Right lobe of liver (tissue), 6 donors: ENCODE measurements at regions not wholly inside any gene's neighbourhood (a gene's known extent, or its start where the extent isn't known, plus 50 kb on each side); places are given as distances from the start of the nearest gene placed in this dataset.

Experiments used
- ATAC-seq, 4 donors: fragments of 200-7000 bp; cut with Tn5 transposase; one replicate each; pipeline ENCODE4 v1.9.1; 2020; ENCODE audit warnings: mild to moderate bottlenecking in 4 of 4, moderate library complexity in 4 of 4
- DNase-seq, 3 donors: peaks; one replicate each; pipeline ENCODE4 v3.0.0-alpha.2; 2020
- H3K27ac ChIP-seq, 3 donors: fragments of 200-600 bp; one replicate each; pipeline ENCODE4 v1.8.0; 2022
- H3K27me3 ChIP-seq, 2 donors: fragments of 200-600 bp; one replicate each; pipeline ENCODE4 v1.8.0; 2022
- H3K36me3 ChIP-seq, 4 donors: fragments of 200-600 bp; sonication (generic) in 1 of 4; one replicate each; pipeline versions ENCODE4 v1.5.1 to v1.8.0; 2017 to 2022; ENCODE audit warnings: control low read depth in 1 of 4
- H3K4me1 ChIP-seq, 4 donors: fragments of 200-600 bp; sonication (generic) in 1 of 4; one replicate each; pipeline versions ENCODE4 v1.5.1 to v1.8.0; 2017 to 2022; ENCODE audit warnings: control low read depth in 1 of 4
- H3K4me3 ChIP-seq, 3 donors: fragments of 200-600 bp; one replicate each; pipeline ENCODE4 v1.8.0; 2022
- H3K9me3 ChIP-seq, 4 donors: fragments of 200-600 bp; sonication (generic) in 1 of 4; one replicate each; pipeline versions ENCODE4 v1.5.1 to v1.8.0; 2017 to 2022; ENCODE audit warnings: control low read depth in 1 of 4
- CTCF ChIP-seq, 4 donors: fragments of 200-600 bp in 3 of 4; fragments of 450-650 bp in 1 of 4; IDR thresholded peaks; one replicate each; pipeline versions ENCODE4 v1.5.1 to v1.8.0; 2016 to 2022; ENCODE audit warnings: antibody characterized with exemption in 4 of 4, mild to moderate bottlenecking in 2 of 4
- POLR2A ChIP-seq: fragments of 450-650 bp; IDR thresholded peaks from one replicate; pipeline ENCODE4 v1.6.1; 2017; ENCODE audit warnings: antibody characterized with exemption, mild to moderate bottlenecking
- WGBS: methylation state at CpG from one replicate; pipeline ENCODE4 v1.1.6; 2018; ENCODE audit warnings: low coverage, low lambda C conversion rate; ENCODE audit not compliant: insufficient coverage; ENCODE audit errors: missing lambda C conversion rate; 5-methylcytosine and 5-hydroxymethylcytosine counted together
- intact Hi-C, 2 donors: fragments of 100-400 bp; cut with DNase I; formaldehyde crosslinking; loops; one replicate each; pipeline versions ENCODE4 v1.11.2 to v1.14.1; 2022
- donor health status: DM: no; HTN: yes; CAD: no.
- donor health status: DM: no; HTN: no; CAD: no.
- donor health status: DM: no; HTN: no; CAD: no.
- donor health status: DM: no; HTN: yes; CAD: no.
- donor health status: DM: no; HTN: yes; CAD: no.

- 67% methylated on average over 1 of the region's 3 CpGs for WGBS
- no peaks in the 10 kb centered on the region for H3K9me3 ChIP-seq
- ATAC-seq (peak; percentile 66 to 82 (median 74)), DNase-seq (no peak)
- H3K4me3 ChIP-seq = no peak overlapping the region
- TF ChIP-seq CTCF (IDR thresholded peaks at IDR 0.05) (no peak), POLR2A (no peak)
- no peaks in the 10 kb centered on the region for H3K27me3 ChIP-seq
- H3K36me3 ChIP-seq = no peaks in the 10 kb centered on the region
- H3K4me1 ChIP-seq = peaks cover 0 to 6% (median 2%) of the 10 kb centered on the region in 4 donors
- intact Hi-C loops = no loop called here
- peak overlapping the region in 1 of 3 donors; percentile 8 for H3K27ac ChIP-seq
Measured at GRCh38 chr6:6717953-6718352, 129.4 kb downstream of the LY86 start.

GRCh38 chr6:6721606-6722005 is 133.1 kb downstream of the LY86 start:
- ATAC-seq = no peak
- no peaks in the 10 kb centered on the region for H3K27me3 ChIP-seq
- intact Hi-C loops = no loop called here
- no peak for DNase-seq
- H3K4me1 ChIP-seq = peaks cover 0 to 25% (median 11%) of the 10 kb centered on the region in 4 donors
- H3K36me3 ChIP-seq = no peaks in the 10 kb centered on the region
- no peak for TF ChIP-seq POLR2A
- TF ChIP-seq CTCF (IDR thresholded peaks at IDR 0.05) = no peak
- 37% methylated on average over 2 of the region's 2 CpGs for whole genome bisulfite sequencing
- H3K4me3 ChIP-seq = no peak overlapping the region
- H3K9me3 ChIP-seq = no peaks in the 10 kb centered on the region
- H3K27ac ChIP-seq = no peak overlapping the region

DNA sequence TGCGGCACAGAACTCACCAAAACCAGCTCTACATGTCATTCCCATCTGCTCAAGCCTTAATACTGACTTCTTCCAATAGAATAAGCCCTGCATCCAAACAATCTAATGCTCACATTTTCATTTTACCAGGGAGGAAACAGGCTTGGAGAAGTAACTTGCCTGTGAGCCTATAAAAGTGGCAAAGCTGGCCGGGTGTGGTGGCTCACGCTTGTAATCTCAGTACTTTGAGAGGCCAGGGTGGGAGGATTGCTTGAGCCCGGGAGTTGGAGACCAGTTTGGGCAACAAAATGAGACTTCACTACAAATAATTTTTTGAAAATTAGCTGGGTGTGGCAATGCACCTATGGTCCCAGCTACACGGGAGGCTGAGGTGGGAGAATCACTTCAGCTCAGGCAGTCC is 133.7 kb downstream of the LY86 start:
- no peaks in the 10 kb centered on the region for H3K9me3 ChIP-seq
- TF ChIP-seq CTCF (IDR thresholded peaks at IDR 0.05) (no peak), POLR2A (no peak)
- H3K4me3 ChIP-seq = no peak overlapping the region
- peaks cover 0 to 25% (median 11%) of the 10 kb centered on the region in 4 donors for H3K4me1 ChIP-seq
- DNase-seq (no peak), ATAC-seq (no peak)
- intact Hi-C loops = no loop called here
- H3K36me3 ChIP-seq = no peaks in the 10 kb centered on the region
- no peak overlapping the region for H3K27ac ChIP-seq
- no peaks in the 10 kb centered on the region for H3K27me3 ChIP-seq
- WGBS = 91% methylated on average over 5 of the region's 5 CpGs

GRCh38 chr6:6723361-6723760 is 134.8 kb downstream of the LY86 start:
- WGBS = no CpG with 5 or more reads among the region's 1 CpG
- H3K9me3 ChIP-seq = no peaks in the 10 kb centered on the region
- no peak for DNase-seq
- no peaks in the 10 kb centered on the region for H3K36me3 ChIP-seq
- H3K4me3 ChIP-seq = no peak overlapping the region
- H3K4me1 ChIP-seq = peaks cover 0 to 25% (median 11%) of the 10 kb centered on the region in 4 donors
- peak overlapping the region; percentile 93 to 97 (median 97) for H3K27ac ChIP-seq
- TF ChIP-seq CTCF (IDR thresholded peaks at IDR 0.05) (no peak), POLR2A (no peak)
- intact Hi-C loops = no loop called here
- ATAC-seq = no peak
- no peaks in the 10 kb centered on the region for H3K27me3 ChIP-seq
